ENCODE measurements at regions not wholly inside any gene's neighbourhood (a gene's known extent, or its start where the extent isn't known, plus 50 kb on each side); places are given as distances from the start of the nearest gene placed in this dataset.
A peak's percentile ranks its signal among the peaks of the same experiment; 100 is the strongest.

- TF ChIP-seq ZNF670 (tag by site-specific recombination; IDR thresholded peaks at IDR 0.05; ENCODE audit: low read depth): no peak
- TF ChIP-seq ZFHX2 (tag by site-specific recombination; conservative IDR thresholded peaks at IDR 0.05): no peak
- no peak for TF ChIP-seq ZNF555 (tag by site-specific recombination; conservative IDR thresholded peaks at IDR 0.05)
- no peak for TF ChIP-seq ZNF274 (IDR thresholded peaks at IDR 0.05; ENCODE audit: low read length)
- no peak for TF ChIP-seq ZNF274 (tag by site-specific recombination; IDR thresholded peaks at IDR 0.05; ENCODE audit: borderline replicate concordance)
Measured at GRCh38 chr11:30789270-30789669, 203.1 kb upstream of the MPPED2 start (continued).

- Histone ChIP-seq H3K4me1 (ENCODE audit: control insufficient read depth, insufficient read depth, low read length) (no peaks in the 10 kb centered on the region), H3K27ac (ENCODE audit: extremely low read depth, low read depth, low read length) (no peak overlapping the region), H3K9me3 (ENCODE audit: control insufficient read depth, insufficient read depth, low read depth, low read length) (no peaks in the 10 kb centered on the region), H3K36me3 (ENCODE audit: control insufficient read depth in 2 of 2, insufficient read depth in 1 of 2, low read length in 2 of 2) (no peaks in the 10 kb centered on the region), H3K4me3 (ENCODE audit: low read depth, low read length) (no peak overlapping the region)
- TF ChIP-seq ZNF704 (tag by site-specific recombination; IDR thresholded peaks at IDR 0.05) (no peak), ZNF692 (tag by site-specific recombination; IDR thresholded peaks at IDR 0.05) (no peak), ZNF623 (tag by site-specific recombination; IDR thresholded peaks at IDR 0.05) (no peak), SP7 (tag by site-specific recombination; IDR thresholded peaks at IDR 0.05) (no peak), HOXC10 (CRISPR knock-in tag; IDR thresholded peaks at IDR 0.05) (no peak), ZNF513 (tag by site-specific recombination; IDR thresholded peaks at IDR 0.05) (no peak)
- ChIA-PET CTCF (interaction anchor here (0.6 kb wide), 1 partner anchor 35 kb away, joined by 3 read pairs; no protein-coding TSS in a partner anchor), POLR2A (no interaction called here)
Measured at GRCh38 chr11:30788849-30789248, 202.7 kb upstream of the MPPED2 start.

DNA sequence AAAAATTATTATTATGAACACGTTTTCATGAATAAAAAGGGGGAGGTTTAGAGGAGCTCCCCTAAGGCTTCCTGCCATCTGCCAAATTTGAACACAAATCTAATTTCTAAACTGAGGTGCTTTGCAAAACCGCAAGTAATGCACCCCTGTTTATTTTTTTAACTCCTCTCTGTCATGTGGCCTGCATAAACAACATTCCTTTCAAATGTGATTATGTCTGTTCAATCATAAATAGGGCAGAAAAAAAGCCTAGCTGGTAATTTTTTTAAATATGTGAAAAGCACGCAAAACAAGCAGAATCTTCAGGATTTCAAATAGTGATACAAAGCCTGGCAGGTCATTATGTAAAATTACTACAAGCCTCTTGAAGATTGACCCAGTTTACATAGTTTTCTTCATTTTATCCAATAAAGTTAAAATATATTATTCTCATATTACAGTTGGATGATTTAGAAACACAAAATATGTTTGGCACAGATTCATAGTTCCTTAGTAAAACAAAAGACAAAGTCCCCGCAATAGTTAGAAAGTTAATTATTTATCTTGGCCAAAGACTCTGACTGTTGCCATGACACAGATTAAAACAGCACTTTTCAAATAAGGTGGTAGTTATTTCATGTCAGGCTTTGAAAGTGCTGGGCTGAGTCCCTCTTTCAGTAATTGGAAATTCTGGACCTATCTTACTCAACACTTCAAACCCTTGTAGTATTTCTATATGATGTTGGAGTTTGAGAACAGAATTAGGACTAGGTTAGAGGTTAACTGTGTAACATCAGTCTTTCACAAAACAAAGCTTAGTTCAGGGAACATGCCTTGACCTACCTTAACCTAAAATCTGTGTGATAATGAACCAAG is 200.3 kb upstream of the MPPED2 start:
- Histone ChIP-seq H3K36me3 (ENCODE audit: control insufficient read depth in 2 of 2, insufficient read depth in 1 of 2, low read length in 2 of 2) (no peaks in the 10 kb centered on the region), H3K4me1 (ENCODE audit: control insufficient read depth, insufficient read depth, low read length) (no peaks in the 10 kb centered on the region), H3K4me3 (ENCODE audit: low read depth, low read length) (no peak overlapping the region), H3K27ac (ENCODE audit: extremely low read depth, low read depth, low read length) (no peak overlapping the region), H3K9me3 (ENCODE audit: control insufficient read depth, insufficient read depth, low read depth, low read length) (no peaks in the 10 kb centered on the region)
- TF ChIP-seq HOXC10 (CRISPR knock-in tag; IDR thresholded peaks at IDR 0.05) (no peak), ZNF776 (tag by site-specific recombination; IDR thresholded peaks at IDR 0.05; ENCODE audit: borderline replicate concordance) (no peak), ZNF266 (tag by site-specific recombination; IDR thresholded peaks at IDR 0.05; ENCODE audit: low read depth) (no peak), ELK4 (IDR thresholded peaks at IDR 0.05; ENCODE audit: borderline replicate concordance, low read depth, low read length) (no peak), OVOL3 (tag by site-specific recombination; IDR thresholded peaks at IDR 0.05) (no peak)
- TF ChIP-seq, protein P1, sequence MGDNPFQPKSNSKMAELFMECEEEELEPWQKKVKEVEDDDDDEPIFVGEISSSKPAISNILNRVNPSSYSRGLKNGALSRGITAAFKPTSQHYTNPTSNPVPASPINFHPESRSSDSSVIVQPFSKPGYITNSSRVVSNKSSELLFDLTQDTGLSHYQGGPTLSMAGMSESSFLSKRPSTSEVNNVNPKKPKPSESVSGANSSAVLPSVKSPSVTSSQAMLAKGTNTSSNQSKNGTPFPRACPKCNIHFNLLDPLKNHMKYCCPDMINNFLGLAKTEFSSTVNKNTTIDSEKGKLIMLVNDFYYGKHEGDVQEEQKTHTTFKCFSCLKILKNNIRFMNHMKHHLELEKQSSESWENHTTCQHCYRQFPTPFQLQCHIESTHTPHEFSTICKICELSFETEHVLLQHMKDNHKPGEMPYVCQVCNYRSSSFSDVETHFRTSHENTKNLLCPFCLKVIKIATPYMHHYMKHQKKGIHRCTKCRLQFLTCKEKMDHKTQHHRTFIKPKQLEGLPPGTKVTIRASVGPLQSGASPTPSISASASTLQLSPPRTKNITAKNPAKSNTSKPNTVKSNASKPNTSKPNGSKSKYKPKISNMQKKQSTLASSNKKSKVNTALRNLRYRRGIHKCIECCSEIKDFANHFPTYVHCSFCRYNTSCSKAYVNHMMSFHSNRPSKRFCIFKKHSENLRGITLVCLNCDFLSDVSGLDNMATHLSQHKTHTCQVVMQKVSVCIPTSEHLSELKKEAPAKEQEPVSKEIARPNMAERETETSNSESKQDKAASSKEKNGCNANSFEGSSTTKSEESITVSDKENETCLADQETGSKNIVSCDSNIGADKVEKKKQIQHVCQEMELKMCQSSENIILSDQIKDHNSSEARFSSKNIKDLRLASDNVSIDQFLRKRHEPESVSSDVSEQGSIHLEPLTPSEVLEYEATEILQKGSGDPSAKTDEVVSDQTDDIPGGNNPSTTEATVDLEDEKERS (tag by site-specific recombination; IDR thresholded peaks at IDR 0.05): no peak
- TF ChIP-seq, protein P2, sequence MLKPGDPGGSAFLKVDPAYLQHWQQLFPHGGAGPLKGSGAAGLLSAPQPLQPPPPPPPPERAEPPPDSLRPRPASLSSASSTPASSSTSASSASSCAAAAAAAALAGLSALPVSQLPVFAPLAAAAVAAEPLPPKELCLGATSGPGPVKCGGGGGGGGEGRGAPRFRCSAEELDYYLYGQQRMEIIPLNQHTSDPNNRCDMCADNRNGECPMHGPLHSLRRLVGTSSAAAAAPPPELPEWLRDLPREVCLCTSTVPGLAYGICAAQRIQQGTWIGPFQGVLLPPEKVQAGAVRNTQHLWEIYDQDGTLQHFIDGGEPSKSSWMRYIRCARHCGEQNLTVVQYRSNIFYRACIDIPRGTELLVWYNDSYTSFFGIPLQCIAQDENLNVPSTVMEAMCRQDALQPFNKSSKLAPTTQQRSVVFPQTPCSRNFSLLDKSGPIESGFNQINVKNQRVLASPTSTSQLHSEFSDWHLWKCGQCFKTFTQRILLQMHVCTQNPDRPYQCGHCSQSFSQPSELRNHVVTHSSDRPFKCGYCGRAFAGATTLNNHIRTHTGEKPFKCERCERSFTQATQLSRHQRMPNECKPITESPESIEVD (tag by site-specific recombination; IDR thresholded peaks at IDR 0.05): peak; percentile 14; the same call in 1 of the 2 replicates
- TF ChIP-seq, protein P3, sequence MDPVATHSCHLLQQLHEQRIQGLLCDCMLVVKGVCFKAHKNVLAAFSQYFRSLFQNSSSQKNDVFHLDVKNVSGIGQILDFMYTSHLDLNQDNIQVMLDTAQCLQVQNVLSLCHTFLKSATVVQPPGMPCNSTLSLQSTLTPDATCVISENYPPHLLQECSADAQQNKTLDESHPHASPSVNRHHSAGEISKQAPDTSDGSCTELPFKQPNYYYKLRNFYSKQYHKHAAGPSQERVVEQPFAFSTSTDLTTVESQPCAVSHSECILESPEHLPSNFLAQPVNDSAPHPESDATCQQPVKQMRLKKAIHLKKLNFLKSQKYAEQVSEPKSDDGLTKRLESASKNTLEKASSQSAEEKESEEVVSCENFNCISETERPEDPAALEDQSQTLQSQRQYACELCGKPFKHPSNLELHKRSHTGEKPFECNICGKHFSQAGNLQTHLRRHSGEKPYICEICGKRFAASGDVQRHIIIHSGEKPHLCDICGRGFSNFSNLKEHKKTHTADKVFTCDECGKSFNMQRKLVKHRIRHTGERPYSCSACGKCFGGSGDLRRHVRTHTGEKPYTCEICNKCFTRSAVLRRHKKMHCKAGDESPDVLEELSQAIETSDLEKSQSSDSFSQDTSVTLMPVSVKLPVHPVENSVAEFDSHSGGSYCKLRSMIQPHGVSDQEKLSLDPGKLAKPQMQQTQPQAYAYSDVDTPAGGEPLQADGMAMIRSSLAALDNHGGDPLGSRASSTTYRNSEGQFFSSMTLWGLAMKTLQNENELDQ (tag by site-specific recombination; IDR thresholded peaks at IDR 0.05; ENCODE audit: low read depth): no peak
- POLR2A ChIA-PET: no interaction called here
- CTCF ChIA-PET: no interaction called here

Data from HEK293 (cell line).